ENCODE measurements at regions not wholly inside any gene's neighbourhood (a gene's known extent, or its start where the extent isn't known, plus 50 kb on each side); places are given as distances from the start of the nearest gene placed in this dataset.

DNA sequence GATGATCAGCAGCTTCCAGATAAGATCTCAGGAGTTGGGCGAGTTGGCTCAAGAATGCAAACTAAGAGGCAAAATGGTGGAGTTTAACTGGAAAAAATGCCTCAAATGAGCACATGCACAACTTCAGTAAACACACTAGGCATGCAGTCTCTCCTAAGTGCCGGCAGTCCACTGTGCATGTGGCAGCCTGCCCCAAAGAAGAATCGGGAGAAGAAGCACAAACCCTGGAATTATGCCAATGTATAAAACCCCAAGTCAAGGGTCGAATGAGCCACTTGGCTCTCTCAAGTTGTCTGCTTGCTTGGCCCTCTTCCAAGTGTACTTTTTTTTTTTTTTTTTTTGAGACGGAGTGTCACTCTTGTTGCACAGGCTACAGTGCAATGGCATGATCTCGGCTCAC, 53.3 kb upstream of the SLITRK1 start:
- dilution Hi-C loops (cut with HindIII; ENCODE audit: low sequenced_read_pairs, unreplicated experiment): no loop called here
- no peaks in the 10 kb centered on the region for H3K27me3 ChIP-seq (ENCODE audit: control insufficient read depth, insufficient read depth, low read length)

More for the DNA sequence above, 53.3 kb upstream of the SLITRK1 start:
- Histone ChIP-seq H3K14ac (replicated peaks; ENCODE audit: low read depth, low read length) (no peak overlapping the region), H4K91ac (ENCODE audit: insufficient read depth, low read depth, low read length) (no peak overlapping the region), H4K5ac (ENCODE audit: low read depth, low read length) (no peak overlapping the region), H2BK15ac (ENCODE audit: low read depth, low read length) (no peak overlapping the region), H2AK9ac (replicated peaks; ENCODE audit: low read depth, low read length, poor library complexity) (no peak overlapping the region), H2AK5ac (ENCODE audit: low read depth, low read length) (no peak overlapping the region), H4K20me1 (ENCODE audit: insufficient read depth, low read length) (no peaks in the 10 kb centered on the region), H3K27ac (ENCODE audit: insufficient read depth, low read length) (no peak overlapping the region), H3K18ac (ENCODE audit: low read depth, low read length) (no peak overlapping the region), H3K4me3 (ENCODE audit: insufficient read depth, low read depth, low read length) (no peak overlapping the region), H3K4me1 (ENCODE audit: control insufficient read depth, insufficient read depth, low read length) (no peaks in the 10 kb centered on the region), H3K23ac (ENCODE audit: low read depth, low read length) (no peak overlapping the region), H3K9ac (ENCODE audit: low read depth, low read length) (no peak overlapping the region), H2BK120ac (ENCODE audit: low read depth, low read length) (no peak overlapping the region), H2AFZ (replicated peaks; ENCODE audit: low read length, poor library complexity) (no peak overlapping the region), H3K36me3 (ENCODE audit: control insufficient read depth, insufficient read depth, low read length) (no peaks in the 10 kb centered on the region), H2BK5ac (ENCODE audit: low read depth, low read length, poor library complexity, severe bottlenecking) (no peak overlapping the region), H3K79me1 (ENCODE audit: low read depth in 1 of 2, low read length in 2 of 2) (no peaks in the 10 kb centered on the region), H3K9me1 (ENCODE audit: insufficient read depth, low read length) (no peaks in the 10 kb centered on the region), H3K4ac (ENCODE audit: low read depth, low read length) (no peak overlapping the region), H2BK20ac (ENCODE audit: low read depth, low read length) (no peak overlapping the region), H3K9me3 (ENCODE audit: control insufficient read depth, insufficient read depth, low read length) (no peaks in the 10 kb centered on the region), H3K4me2 (ENCODE audit: low read depth, low read length) (no peak overlapping the region), H3K56ac (ENCODE audit: extremely low read depth, insufficient read depth, low read length) (no peak overlapping the region), H4K8ac (ENCODE audit: low read depth in 2 of 2, low read length in 2 of 2) (no peak overlapping the region)
- WGBS, 2 experiments (ENCODE audit: extremely low coverage in 2 of 2, insufficient read length in 1 of 2): 33% methylated on average over 3 of the region's 6 CpGs; no CpG with 5 or more reads in 1 of the 2 experiments
- CTCF ChIA-PET: no interaction called here
- no TSS peak for BruUV-seq (replicated peaks)
- POLR2A ChIA-PET (ENCODE audit: unreplicated experiment): no interaction called here
- no peak for TF ChIP-seq POLR2A (IDR thresholded peaks at IDR 0.05; ENCODE audit: low read depth, low read length)
- no peak for TF ChIP-seq RFX5 (IDR thresholded peaks at IDR 0.05; ENCODE audit: low read depth, low read length)
- TF ChIP-seq RAD21 (IDR thresholded peaks at IDR 0.05; ENCODE audit: low read length): no peak
- TF ChIP-seq CHD1 (IDR thresholded peaks at IDR 0.05; ENCODE audit: low read depth, low read length): no peak
- TF ChIP-seq, protein P1, sequence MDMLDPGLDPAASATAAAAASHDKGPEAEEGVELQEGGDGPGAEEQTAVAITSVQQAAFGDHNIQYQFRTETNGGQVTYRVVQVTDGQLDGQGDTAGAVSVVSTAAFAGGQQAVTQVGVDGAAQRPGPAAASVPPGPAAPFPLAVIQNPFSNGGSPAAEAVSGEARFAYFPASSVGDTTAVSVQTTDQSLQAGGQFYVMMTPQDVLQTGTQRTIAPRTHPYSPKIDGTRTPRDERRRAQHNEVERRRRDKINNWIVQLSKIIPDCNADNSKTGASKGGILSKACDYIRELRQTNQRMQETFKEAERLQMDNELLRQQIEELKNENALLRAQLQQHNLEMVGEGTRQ (IDR thresholded peaks at IDR 0.05; ENCODE audit: low read depth, low read length): no peak
- no peak for TF ChIP-seq BHLHE40 (IDR thresholded peaks at IDR 0.05; ENCODE audit: low read depth, low read length)
- no peak for TF ChIP-seq SMC3 (IDR thresholded peaks at IDR 0.05; ENCODE audit: low read depth, low read length)
- no peak for TF ChIP-seq NFE2L2 (IDR thresholded peaks at IDR 0.05; ENCODE audit: low read depth, low read length)
- TF ChIP-seq FOS (IDR thresholded peaks at IDR 0.05; ENCODE audit: low read depth, low read length): no peak
- TF ChIP-seq CEBPB (IDR thresholded peaks at IDR 0.05; ENCODE audit: low read depth, low read length): no peak
- no peak for TF ChIP-seq RCOR1 (IDR thresholded peaks at IDR 0.05; ENCODE audit: insufficient replicate concordance, low read length)
- TF ChIP-seq MAFK (IDR thresholded peaks at IDR 0.05; ENCODE audit: low read depth, low read length): no peak
- TF ChIP-seq, protein P2, sequence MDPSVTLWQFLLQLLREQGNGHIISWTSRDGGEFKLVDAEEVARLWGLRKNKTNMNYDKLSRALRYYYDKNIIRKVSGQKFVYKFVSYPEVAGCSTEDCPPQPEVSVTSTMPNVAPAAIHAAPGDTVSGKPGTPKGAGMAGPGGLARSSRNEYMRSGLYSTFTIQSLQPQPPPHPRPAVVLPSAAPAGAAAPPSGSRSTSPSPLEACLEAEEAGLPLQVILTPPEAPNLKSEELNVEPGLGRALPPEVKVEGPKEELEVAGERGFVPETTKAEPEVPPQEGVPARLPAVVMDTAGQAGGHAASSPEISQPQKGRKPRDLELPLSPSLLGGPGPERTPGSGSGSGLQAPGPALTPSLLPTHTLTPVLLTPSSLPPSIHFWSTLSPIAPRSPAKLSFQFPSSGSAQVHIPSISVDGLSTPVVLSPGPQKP (IDR thresholded peaks at IDR 0.05; ENCODE audit: borderline replicate concordance, low read depth, low read length): no peak
- TF ChIP-seq MXI1 (IDR thresholded peaks at IDR 0.05; ENCODE audit: borderline replicate concordance, low read depth, low read length): no peak
- in situ Hi-C loops (cut with MboI; ENCODE audit: low sequenced_read_pairs): no loop called here
- intact Hi-C loops (cut with micrococcal nuclease): no loop called here
- DNase-seq: no peak
- ATAC-seq (ENCODE audit: low read depth): no peak

All from IMR-90 (cell line).